ENCODE measurements at regions not wholly inside any gene's neighbourhood (a gene's known extent, or its start where the extent isn't known, plus 50 kb on each side); places are given as distances from the start of the nearest gene placed in this dataset.

DNA sequence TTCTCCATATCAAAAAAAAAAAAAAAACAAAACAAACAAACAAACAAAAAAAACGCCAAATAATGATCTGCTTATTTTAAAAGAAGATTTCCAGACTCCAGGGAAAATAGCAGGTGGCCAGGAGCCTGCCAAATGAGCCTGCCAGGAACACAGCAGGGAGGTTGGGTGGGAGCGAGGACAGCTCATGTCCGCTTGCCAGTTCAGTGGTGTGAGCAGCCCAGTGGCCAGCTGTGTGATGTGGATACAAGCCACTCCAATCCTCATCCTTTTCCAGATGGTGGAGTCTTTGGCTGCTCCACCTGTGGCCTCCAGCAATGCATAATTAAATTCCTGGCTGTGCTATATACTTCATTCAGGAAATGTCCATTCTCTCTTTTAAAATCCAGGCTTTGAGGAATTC is 1025.1 kb upstream of the C9orf72 start:
- TF ChIP-seq POLR2A (IDR thresholded peaks at IDR 0.05) = no peak
- TF ChIP-seq, protein P1, sequence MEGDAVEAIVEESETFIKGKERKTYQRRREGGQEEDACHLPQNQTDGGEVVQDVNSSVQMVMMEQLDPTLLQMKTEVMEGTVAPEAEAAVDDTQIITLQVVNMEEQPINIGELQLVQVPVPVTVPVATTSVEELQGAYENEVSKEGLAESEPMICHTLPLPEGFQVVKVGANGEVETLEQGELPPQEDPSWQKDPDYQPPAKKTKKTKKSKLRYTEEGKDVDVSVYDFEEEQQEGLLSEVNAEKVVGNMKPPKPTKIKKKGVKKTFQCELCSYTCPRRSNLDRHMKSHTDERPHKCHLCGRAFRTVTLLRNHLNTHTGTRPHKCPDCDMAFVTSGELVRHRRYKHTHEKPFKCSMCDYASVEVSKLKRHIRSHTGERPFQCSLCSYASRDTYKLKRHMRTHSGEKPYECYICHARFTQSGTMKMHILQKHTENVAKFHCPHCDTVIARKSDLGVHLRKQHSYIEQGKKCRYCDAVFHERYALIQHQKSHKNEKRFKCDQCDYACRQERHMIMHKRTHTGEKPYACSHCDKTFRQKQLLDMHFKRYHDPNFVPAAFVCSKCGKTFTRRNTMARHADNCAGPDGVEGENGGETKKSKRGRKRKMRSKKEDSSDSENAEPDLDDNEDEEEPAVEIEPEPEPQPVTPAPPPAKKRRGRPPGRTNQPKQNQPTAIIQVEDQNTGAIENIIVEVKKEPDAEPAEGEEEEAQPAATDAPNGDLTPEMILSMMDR (IDR thresholded peaks at IDR 0.05) = no peak

All from testis (tissue), 2 donors.